SK-N-SH treated with all-trans-retinoic acid at 6 μM for 48 hours (cell line): ENCODE measurements at regions not wholly inside any gene's neighbourhood (a gene's known extent, or its start where the extent isn't known, plus 50 kb on each side); places are given as distances from the start of the nearest gene placed in this dataset.

ENCODE experiments used
- ATAC-seq: fragments of 200-7000 bp; cut with Tn5 transposase; 3 replicates; pipeline ENCODE4 v1.9.1; 2020; ENCODE audit warnings: mild to moderate bottlenecking, moderate library complexity
- ARNTL ChIP-seq: fragments of 450-650 bp; formaldehyde crosslinking; IDR thresholded peaks from 2 replicates; pipeline ENCODE4 v1.5.0; 2020; ENCODE audit warnings: low read depth, mild to moderate bottlenecking, moderate library complexity, borderline replicate concordance
- BACH2 ChIP-seq: fragments of 250-450 bp; sonication (Bioruptor Pico); IDR thresholded peaks from 2 replicates; pipeline ENCODE4 v1.9.0; 2021; ENCODE audit warnings: mild to moderate bottlenecking, borderline replicate concordance
- CREB5 ChIP-seq: fragments of 250-450 bp; sonication (Bioruptor Pico); IDR thresholded peaks from 2 replicates; pipeline ENCODE4 v1.5.1; 2020; ENCODE audit warnings: low read depth, mild to moderate bottlenecking, moderate library complexity
- CSDC2 ChIP-seq: fragments of 250-450 bp; sonication (Bioruptor Pico); IDR thresholded peaks from 2 replicates; pipeline ENCODE4 v1.5.0; 2020; ENCODE audit warnings: mild to moderate bottlenecking, moderate library complexity
- ESRRG ChIP-seq: fragments of 250-450 bp; sonication (Bioruptor Pico); IDR thresholded peaks from 2 replicates; pipeline ENCODE4 v1.6.1; 2021; ENCODE audit warnings: mild to moderate bottlenecking
- GLIS3 ChIP-seq: fragments of 250-450 bp; sonication (Bioruptor Pico); IDR thresholded peaks from 2 replicates; pipeline ENCODE4 v1.5.0; 2020; ENCODE audit warnings: mild to moderate bottlenecking, moderate library complexity
- ISL1 ChIP-seq: fragments of 250-450 bp; sonication (Bioruptor Pico); IDR thresholded peaks from 2 replicates; pipeline ENCODE4 v2.1.2; 2022; ENCODE audit warnings: mild to moderate bottlenecking, moderate library complexity
- OSR1 ChIP-seq: fragments of 250-450 bp; sonication (Bioruptor Pico); IDR thresholded peaks from 2 replicates; pipeline ENCODE4 v1.8.0; 2022; ENCODE audit warnings: moderate library complexity, mild to moderate bottlenecking, inconsistent platforms
- POU6F1 ChIP-seq: fragments of 250-450 bp; sonication (Bioruptor Pico); IDR thresholded peaks from 2 replicates; pipeline ENCODE4 v1.8.0; 2021; ENCODE audit warnings: low read depth, mild to moderate bottlenecking, moderate library complexity, borderline replicate concordance
- RARB ChIP-seq: fragments of 250-450 bp; sonication (Bioruptor Pico); IDR thresholded peaks from 2 replicates; pipeline ENCODE4 v1.8.0; 2021; ENCODE audit warnings: mild to moderate bottlenecking, moderate library complexity
- SNAI2 ChIP-seq: fragments of 250-450 bp; sonication (Bioruptor Pico); IDR thresholded peaks from 2 replicates; pipeline ENCODE4 v1.5.0; 2020; ENCODE audit warnings: mild to moderate bottlenecking, moderate library complexity
- TCF4 ChIP-seq: fragments of 250-450 bp; sonication (Bioruptor Pico); IDR thresholded peaks from 2 replicates; pipeline ENCODE4 v1.8.0; 2021; ENCODE audit warnings: mild to moderate bottlenecking, moderate library complexity, borderline replicate concordance
- TOX ChIP-seq: fragments of 250-450 bp; sonication (Bioruptor Pico); IDR thresholded peaks from 2 replicates; pipeline ENCODE4 v1.8.0; 2021; ENCODE audit warnings: mild to moderate bottlenecking, moderate library complexity, borderline replicate concordance
- ZC3H10 ChIP-seq: fragments of 250-450 bp; sonication (Bioruptor Pico); IDR thresholded peaks from 2 replicates; pipeline ENCODE4 v1.5.1; 2021; ENCODE audit warnings: mild to moderate bottlenecking, moderate library complexity
- ZFP3 ChIP-seq: fragments of 250-450 bp; sonication (Bioruptor Pico); IDR thresholded peaks from 2 replicates; pipeline ENCODE4 v1.5.0; 2020; ENCODE audit warnings: mild to moderate bottlenecking, moderate library complexity
- ZFP30 ChIP-seq: fragments of 450-650 bp; formaldehyde crosslinking; IDR thresholded peaks from 2 replicates; pipeline ENCODE4 v1.5.0; 2022; ENCODE audit warnings: mild to moderate bottlenecking, moderate library complexity
- ZNF565 ChIP-seq: fragments of 450-650 bp; formaldehyde crosslinking; conservative IDR thresholded peaks from 2 replicates; pipeline ENCODE4 v1.5.0; 2020; ENCODE audit warnings: low read depth, mild to moderate bottlenecking, moderate library complexity
- ZNF70 ChIP-seq: fragments of 450-650 bp; formaldehyde crosslinking; IDR thresholded peaks from 2 replicates; pipeline ENCODE4 v1.5.0; 2020; ENCODE audit warnings: mild to moderate bottlenecking, moderate library complexity
- ZNF8 ChIP-seq: fragments of 450-650 bp; formaldehyde crosslinking; IDR thresholded peaks from 2 replicates; pipeline ENCODE4 v1.5.0; 2020; ENCODE audit warnings: mild to moderate bottlenecking, moderate library complexity
- TF ChIP-seq, protein P1 (sequence below): fragments of 250-450 bp; sonication (Bioruptor Pico); IDR thresholded peaks from 2 replicates; pipeline ENCODE4 v1.5.1; 2021; ENCODE audit warnings: mild to moderate bottlenecking, moderate library complexity
- TF ChIP-seq, protein P2 (sequence below): fragments of 250-450 bp; sonication (Bioruptor Pico); IDR thresholded peaks from 2 replicates; pipeline ENCODE4 v1.8.0; 2020; ENCODE audit warnings: mild to moderate bottlenecking, moderate library complexity, borderline replicate concordance

DNA sequence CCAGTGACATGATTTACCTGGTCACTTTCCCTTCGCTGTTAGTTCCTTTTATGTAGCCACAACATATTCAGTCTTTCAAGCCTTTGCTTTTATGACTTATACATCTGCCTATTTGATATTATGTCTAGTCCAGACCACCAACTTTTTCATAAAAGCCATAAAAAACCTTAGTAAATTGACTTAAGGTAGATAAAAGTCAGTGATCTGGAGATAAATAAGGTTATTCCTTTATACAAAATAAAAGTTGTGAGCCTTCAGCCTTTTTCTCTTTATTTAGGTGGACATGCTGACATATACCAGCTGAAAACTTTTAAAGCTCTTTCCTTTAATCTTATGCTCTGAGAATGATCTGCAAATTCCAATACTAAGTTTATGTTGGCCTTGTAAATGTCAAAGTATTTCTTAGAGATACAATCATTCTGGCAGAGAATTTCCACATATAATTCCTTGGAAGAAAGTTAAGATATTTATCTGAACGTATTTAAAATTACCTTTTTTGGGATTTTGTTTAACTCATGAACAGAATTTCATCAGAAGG lies 690.4 kb upstream of the CHORDC1 start:
- no peak for ATAC-seq
- TF ChIP-seq SNAI2 (CRISPR knock-in tag) (no peak), ESRRG (no peak), TCF4 (peak; percentile 34; the same call in 1 of the 2 replicates), ISL1 (CRISPR knock-in tag) (peak; percentile 95), ZNF565 (CRISPR knock-in tag) (no peak), GLIS3 (CRISPR knock-in tag) (no peak), BACH2 (CRISPR knock-in tag) (no peak)
- TF ChIP-seq, protein P1, sequence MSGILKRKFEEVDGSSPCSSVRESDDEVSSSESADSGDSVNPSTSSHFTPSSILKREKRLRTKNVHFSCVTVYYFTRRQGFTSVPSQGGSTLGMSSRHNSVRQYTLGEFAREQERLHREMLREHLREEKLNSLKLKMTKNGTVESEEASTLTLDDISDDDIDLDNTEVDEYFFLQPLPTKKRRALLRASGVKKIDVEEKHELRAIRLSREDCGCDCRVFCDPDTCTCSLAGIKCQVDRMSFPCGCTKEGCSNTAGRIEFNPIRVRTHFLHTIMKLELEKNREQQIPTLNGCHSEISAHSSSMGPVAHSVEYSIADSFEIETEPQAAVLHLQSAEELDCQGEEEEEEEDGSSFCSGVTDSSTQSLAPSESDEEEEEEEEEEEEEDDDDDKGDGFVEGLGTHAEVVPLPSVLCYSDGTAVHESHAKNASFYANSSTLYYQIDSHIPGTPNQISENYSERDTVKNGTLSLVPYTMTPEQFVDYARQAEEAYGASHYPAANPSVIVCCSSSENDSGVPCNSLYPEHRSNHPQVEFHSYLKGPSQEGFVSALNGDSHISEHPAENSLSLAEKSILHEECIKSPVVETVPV (CRISPR knock-in tag), result no peak

DNA sequence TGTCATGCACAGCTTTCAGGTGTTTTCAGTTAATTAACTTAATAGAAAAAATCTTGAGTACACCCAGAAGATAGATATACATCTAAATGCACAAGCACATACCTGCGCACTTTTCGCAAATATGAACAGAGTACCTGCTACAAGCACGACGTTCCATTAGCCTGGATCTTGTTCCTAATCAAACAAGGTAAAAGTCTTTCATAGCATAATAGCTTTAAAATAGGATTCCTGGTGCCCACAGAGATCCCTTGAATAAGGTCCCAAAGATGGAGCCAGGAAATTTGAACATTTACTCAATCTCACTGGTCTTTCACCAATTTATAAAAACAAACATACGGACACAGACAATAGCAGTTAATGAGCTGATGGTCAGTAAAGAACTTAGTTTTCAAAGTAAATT lies 689.8 kb upstream of the CHORDC1 start:
- ATAC-seq, result no peak
- TF ChIP-seq ISL1 (CRISPR knock-in tag) (no peak), TOX (CRISPR knock-in tag) (no peak), ESRRG (no peak), CREB5 (CRISPR knock-in tag) (no peak)
- TF ChIP-seq, protein P2, sequence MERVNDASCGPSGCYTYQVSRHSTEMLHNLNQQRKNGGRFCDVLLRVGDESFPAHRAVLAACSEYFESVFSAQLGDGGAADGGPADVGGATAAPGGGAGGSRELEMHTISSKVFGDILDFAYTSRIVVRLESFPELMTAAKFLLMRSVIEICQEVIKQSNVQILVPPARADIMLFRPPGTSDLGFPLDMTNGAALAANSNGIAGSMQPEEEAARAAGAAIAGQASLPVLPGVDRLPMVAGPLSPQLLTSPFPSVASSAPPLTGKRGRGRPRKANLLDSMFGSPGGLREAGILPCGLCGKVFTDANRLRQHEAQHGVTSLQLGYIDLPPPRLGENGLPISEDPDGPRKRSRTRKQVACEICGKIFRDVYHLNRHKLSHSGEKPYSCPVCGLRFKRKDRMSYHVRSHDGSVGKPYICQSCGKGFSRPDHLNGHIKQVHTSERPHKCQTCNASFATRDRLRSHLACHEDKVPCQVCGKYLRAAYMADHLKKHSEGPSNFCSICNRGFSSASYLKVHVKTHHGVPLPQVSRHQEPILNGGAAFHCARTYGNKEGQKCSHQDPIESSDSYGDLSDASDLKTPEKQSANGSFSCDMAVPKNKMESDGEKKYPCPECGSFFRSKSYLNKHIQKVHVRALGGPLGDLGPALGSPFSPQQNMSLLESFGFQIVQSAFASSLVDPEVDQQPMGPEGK (CRISPR knock-in tag), result no peak

DNA sequence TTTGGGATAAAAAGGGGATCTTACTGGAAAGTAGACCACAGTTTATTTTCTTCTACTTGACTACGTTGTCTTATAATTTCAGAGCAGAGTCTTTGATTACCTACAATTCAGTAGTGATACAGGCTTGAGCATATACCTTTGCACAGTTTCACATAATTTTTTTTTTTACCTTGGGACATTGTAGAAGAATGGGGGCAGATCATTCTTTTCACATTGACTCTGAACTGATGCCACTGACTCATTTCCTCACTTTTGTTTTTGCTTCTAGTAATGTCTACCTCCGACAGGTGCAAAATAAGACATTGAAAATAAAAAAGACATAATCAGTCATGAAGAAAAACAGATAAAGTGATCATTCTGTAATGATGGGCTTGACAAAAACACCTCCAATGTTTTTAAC lies 688.3 kb upstream of the CHORDC1 start:
- ATAC-seq, result no peak
- TF ChIP-seq RARB (CRISPR knock-in tag), result no peak
- TF ChIP-seq OSR1, result no peak
- TF ChIP-seq GLIS3 (CRISPR knock-in tag), result no peak
- no peak for TF ChIP-seq ZNF70 (CRISPR knock-in tag)
- TF ChIP-seq ZFP30, result no peak
- TF ChIP-seq ARNTL, result no peak
- no peak for TF ChIP-seq ZC3H10 (CRISPR knock-in tag)
- TF ChIP-seq ISL1 (CRISPR knock-in tag), result no peak
- TF ChIP-seq ZFP3 (CRISPR knock-in tag), result no peak
- TF ChIP-seq ZNF8 (CRISPR knock-in tag), result no peak
- no peak for TF ChIP-seq POU6F1 (CRISPR knock-in tag)

DNA sequence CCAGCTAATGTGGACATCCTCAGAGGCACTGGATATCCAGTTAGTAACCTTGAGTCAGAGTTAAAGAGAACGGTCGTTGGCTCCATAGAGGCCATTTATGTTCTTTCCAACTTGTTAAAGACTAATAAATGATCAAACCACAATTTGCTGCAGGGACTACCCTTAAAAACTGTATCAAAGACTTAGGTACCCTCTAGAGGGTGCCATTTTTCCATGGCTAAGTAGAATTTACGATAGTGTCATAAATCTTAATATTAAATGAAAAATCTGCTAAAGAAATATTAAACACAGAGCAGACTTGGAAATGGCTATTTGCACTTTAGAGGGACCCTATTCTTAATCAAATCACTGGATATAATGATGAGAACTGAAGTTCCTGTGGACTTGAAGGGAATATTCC lies 685.2 kb upstream of the CHORDC1 start:
- ATAC-seq, result no peak
- TF ChIP-seq ARNTL (no peak), BACH2 (CRISPR knock-in tag) (no peak), ZNF8 (CRISPR knock-in tag) (no peak), SNAI2 (CRISPR knock-in tag) (no peak), ZNF70 (CRISPR knock-in tag) (no peak), CREB5 (CRISPR knock-in tag) (no peak), POU6F1 (CRISPR knock-in tag) (no peak), OSR1 (no peak), TCF4 (no peak), ISL1 (CRISPR knock-in tag) (no peak), CSDC2 (no peak), TOX (CRISPR knock-in tag) (no peak)
- TF ChIP-seq, protein P2 (CRISPR knock-in tag), result no peak
- TF ChIP-seq, protein P1 (CRISPR knock-in tag), result no peak
